ENCODE measurements at regions not wholly inside any gene's neighbourhood (a gene's known extent, or its start where the extent isn't known, plus 50 kb on each side); places are given as distances from the start of the nearest gene placed in this dataset.

DNA sequence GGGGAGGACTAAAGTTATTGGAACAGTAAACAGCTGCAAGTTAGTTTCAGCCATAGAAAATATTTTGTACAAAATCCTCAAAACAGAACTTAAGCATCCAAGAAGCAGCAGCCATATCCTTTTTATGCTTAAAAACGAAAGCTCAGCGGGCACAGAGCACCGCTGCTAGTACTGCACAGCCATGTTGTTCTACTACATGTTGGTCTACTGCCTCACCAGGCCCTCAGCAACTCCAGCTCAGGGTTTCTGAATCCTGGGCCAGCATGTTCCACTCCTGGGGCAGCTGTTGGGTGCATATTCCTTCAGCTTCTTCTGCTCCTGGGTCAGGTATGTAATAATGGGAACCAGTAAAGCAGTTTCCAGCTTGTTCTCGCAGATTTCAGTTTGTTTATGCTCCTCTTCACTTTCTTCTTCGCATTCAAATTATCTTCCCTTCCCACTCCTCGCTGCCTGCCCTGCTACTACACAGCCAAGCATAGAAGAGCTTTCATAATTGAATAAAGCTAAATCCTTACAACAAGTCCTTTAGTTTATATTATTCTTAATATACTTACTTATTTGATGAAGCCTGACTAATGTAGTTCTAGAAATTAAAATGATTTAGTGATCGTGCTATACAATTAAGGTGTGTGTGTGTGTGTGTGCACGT, 820.5 kb upstream of the ATXN8OS start:
- TF ChIP-seq CTCF (IDR thresholded peaks at IDR 0.05) (no peak), EP300 (IDR thresholded peaks at IDR 0.05) (no peak), POLR2A (IDR thresholded peaks at IDR 0.05) (no peak)
